ENCODE measurements at regions not wholly inside any gene's neighbourhood (a gene's known extent, or its start where the extent isn't known, plus 50 kb on each side); places are given as distances from the start of the nearest gene placed in this dataset.
"Not testable (repeated sequence)": the region's sequence is repeated elsewhere in the genome, so short reads cannot be mapped to it uniquely, and the experiment has no call there.

- no peak for DNase-seq
These were observed 297.3 kb upstream of the PROK2 start for GRCh38 chr3:72082186-72082715.

- DNase-seq = no peak
These were observed 296.7 kb upstream of the PROK2 start for GRCh38 chr3:72081471-72082185.

GRCh38 chr3:72080800-72081199, 295.9 kb upstream of the PROK2 start:
- no peak for DNase-seq

- no peak for DNase-seq
These were observed 295.1 kb upstream of the PROK2 start for GRCh38 chr3:72080095-72080494.

- no peak for DNase-seq
These were observed 294.5 kb upstream of the PROK2 start for GRCh38 chr3:72079369-72079872.

- DNase-seq = no peak
These were observed 293.9 kb upstream of the PROK2 start for GRCh38 chr3:72078676-72079368.

- no peak for DNase-seq
These were observed 292.7 kb upstream of the PROK2 start for GRCh38 chr3:72077473-72078259.

- DNase-seq = not testable (repeated sequence)
These were observed 290.9 kb upstream of the PROK2 start for GRCh38 chr3:72075848-72076247.

- no peak for DNase-seq
These were observed 286.7 kb upstream of the PROK2 start for GRCh38 chr3:72071624-72072023.

GRCh38 chr3:72070005-72070404, 285.1 kb upstream of the PROK2 start:
- DNase-seq = no peak

- no peak for DNase-seq
These were observed 284.6 kb upstream of the PROK2 start for GRCh38 chr3:72069543-72069942.

- no peak for DNase-seq
These were observed 283.7 kb upstream of the PROK2 start for GRCh38 chr3:72068621-72069020.

GRCh38 chr3:72067721-72068120, 282.8 kb upstream of the PROK2 start:
- DNase-seq = no peak

- no peak for DNase-seq
These were observed 281.1 kb upstream of the PROK2 start for GRCh38 chr3:72065872-72066641.

- no peak for DNase-seq
These were observed 280.3 kb upstream of the PROK2 start for GRCh38 chr3:72065236-72065635.

- not testable (repeated sequence) for DNase-seq
These were observed 279.8 kb upstream of the PROK2 start for GRCh38 chr3:72064727-72065126.

GRCh38 chr3:72062017-72062416, 277.1 kb upstream of the PROK2 start:
- no peak for DNase-seq

GRCh38 chr3:72060447-72061034, 275.6 kb upstream of the PROK2 start:
- no peak for DNase-seq

GRCh38 chr3:72058493-72059081, 273.6 kb upstream of the PROK2 start:
- no peak for DNase-seq

- no peak for DNase-seq
These were observed 270.5 kb upstream of the PROK2 start for GRCh38 chr3:72055436-72055835.

- DNase-seq = no peak
These were observed 270.0 kb upstream of the PROK2 start for GRCh38 chr3:72054976-72055375.

Data from 8988T (cell line).